GM12892 (cell line): ENCODE measurements at regions not wholly inside any gene's neighbourhood (a gene's known extent, or its start where the extent isn't known, plus 50 kb on each side); places are given as distances from the start of the nearest gene placed in this dataset.

Source experiments
- POLR2A ChIP-seq: IDR thresholded peaks from 2 replicates; pipeline ENCODE4 v1.6.1; 2011; ENCODE audit warnings: low read depth, low read length, control low read depth
- POLR2AphosphoS5 ChIP-seq: IDR thresholded peaks from 2 replicates; pipeline ENCODE4 v1.6.1; 2011; ENCODE audit warnings: low read depth, low read length, control low read depth

DNA sequence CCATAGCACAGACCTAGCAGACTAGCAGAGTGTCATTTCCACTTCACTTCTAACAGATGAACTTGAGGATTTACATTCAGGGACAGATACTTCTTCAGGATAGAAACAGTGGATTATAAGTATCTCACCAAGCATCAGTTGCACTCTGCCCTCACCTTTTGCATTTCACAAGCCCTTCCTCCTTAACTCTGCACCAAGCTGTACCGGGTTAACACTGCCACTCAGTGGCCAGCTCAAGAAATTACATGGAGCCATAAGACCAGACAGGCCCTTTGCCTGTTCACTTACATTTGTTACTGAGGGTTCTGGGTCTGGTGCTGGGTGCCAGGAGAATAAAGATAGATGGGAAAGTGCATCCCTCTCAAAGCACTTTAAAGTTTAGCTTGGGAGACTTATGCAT lies 309.8 kb downstream of the SHANK2 start:
- TF ChIP-seq POLR2A: no peak
- no peak for TF ChIP-seq POLR2AphosphoS5
